ENCODE measurements at regions not wholly inside any gene's neighbourhood (a gene's known extent, or its start where the extent isn't known, plus 50 kb on each side); places are given as distances from the start of the nearest gene placed in this dataset.

GRCh38 chr12:13371367-13371766 is 174.8 kb downstream of the EMP1 start:
- POLR2A ChIA-PET = interaction anchor here (0.6 to 0.7 kb wide), 2 partner anchors 45 to 148 kb away, joined by 3 read pairs; no protein-coding TSS in a partner anchor
- intact Hi-C loops (cut with micrococcal nuclease; ENCODE audit: unreplicated experiment) = no loop called here
- no peak for DNase-seq (ENCODE audit: low spot score)
- TF ChIP-seq CTCF (conservative IDR thresholded peaks at IDR 0.05; ENCODE audit: low read length) (no peak), EZH2phosphoT487 (IDR thresholded peaks at IDR 0.05; ENCODE audit: borderline replicate concordance, low read depth, low read length) (no peak)
- Histone ChIP-seq H3K79me2 (ENCODE audit: insufficient read depth, low read depth, low read length) (no peaks in the 10 kb centered on the region), H3K9me2 (ENCODE audit: insufficient read depth, low read length) (no peaks in the 10 kb centered on the region), H3K4me3 (ENCODE audit: low read depth, low read length, poor library complexity, severe bottlenecking) (no peak overlapping the region), H3K27ac (ENCODE audit: low read depth, low read length, poor library complexity, severe bottlenecking) (no peak overlapping the region), H3K36me3 (ENCODE audit: insufficient read depth, low read length) (no peaks in the 10 kb centered on the region), H4K20me1 (ENCODE audit: insufficient read depth, low read length) (no peaks in the 10 kb centered on the region), H2AFZ (ENCODE audit: low read length) (no peak overlapping the region), H3K9me3 (ENCODE audit: low read length) (no peaks in the 10 kb centered on the region), H3K4me1 (ENCODE audit: insufficient read depth, low read length, poor library complexity, severe bottlenecking) (no peaks in the 10 kb centered on the region), H3K4me2 (ENCODE audit: low read length) (no peak overlapping the region)
- CTCF ChIA-PET (ENCODE audit: unreplicated experiment) = no interaction called here
- BruUV-seq (replicated peaks) = no TSS peak

DNA sequence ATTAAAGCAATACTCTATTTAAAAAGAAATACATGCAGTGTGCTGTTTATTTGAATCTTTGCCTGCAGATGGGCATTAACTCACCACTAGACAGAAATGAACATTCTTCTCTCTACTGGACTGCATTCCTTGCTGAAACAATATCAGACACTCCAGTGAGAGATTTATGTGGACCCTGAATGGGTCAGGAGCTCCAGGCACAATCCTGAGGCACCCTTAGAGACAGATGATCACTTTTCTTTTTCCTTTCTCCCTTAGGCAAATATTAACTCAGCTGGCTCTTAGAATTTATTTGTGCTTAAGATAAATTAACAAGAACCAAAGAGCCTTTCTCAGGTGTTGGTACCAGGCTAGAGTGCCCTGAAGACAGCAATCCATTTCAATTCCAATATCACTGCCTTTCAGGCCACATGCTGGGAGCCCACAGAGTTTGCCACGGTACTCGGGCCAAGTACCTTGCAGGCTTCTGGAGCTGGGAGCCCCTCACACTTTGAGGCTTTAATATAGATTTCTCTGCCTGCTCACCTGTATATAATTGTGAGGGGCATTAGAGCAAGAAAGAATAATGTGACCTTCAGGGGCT is 173.0 kb downstream of the EMP1 start:
- H3K79me2 ChIP-seq (ENCODE audit: insufficient read depth, low read depth, low read length) = no peaks in the 10 kb centered on the region
- no TSS peak for BruUV-seq (replicated peaks)
- no peak overlapping the region for H3K4me2 ChIP-seq (ENCODE audit: low read length)
- H3K27ac ChIP-seq (ENCODE audit: low read depth, low read length, poor library complexity, severe bottlenecking) = no peak overlapping the region
- H4K20me1 ChIP-seq (ENCODE audit: insufficient read depth, low read length) = no peaks in the 10 kb centered on the region
- no peaks in the 10 kb centered on the region for H3K9me3 ChIP-seq (ENCODE audit: low read length)
- no peak overlapping the region for H3K4me3 ChIP-seq (ENCODE audit: low read depth, low read length, poor library complexity, severe bottlenecking)
- H3K36me3 ChIP-seq (ENCODE audit: insufficient read depth, low read length) = no peaks in the 10 kb centered on the region
- no peak for TF ChIP-seq CTCF (conservative IDR thresholded peaks at IDR 0.05; ENCODE audit: low read length)
- no peak for TF ChIP-seq EZH2phosphoT487 (IDR thresholded peaks at IDR 0.05; ENCODE audit: borderline replicate concordance, low read depth, low read length)
- no peaks in the 10 kb centered on the region for H3K9me2 ChIP-seq (ENCODE audit: insufficient read depth, low read length)
- no peak for DNase-seq (ENCODE audit: low spot score)
- POLR2A ChIA-PET = interaction anchor here (0.6 kb wide), 1 partner anchor 168 kb away, joined by 3 read pairs; no protein-coding TSS in a partner anchor
- no peaks in the 10 kb centered on the region for H3K4me1 ChIP-seq (ENCODE audit: insufficient read depth, low read length, poor library complexity, severe bottlenecking)
- no peak overlapping the region for H2AFZ ChIP-seq (ENCODE audit: low read length)
- intact Hi-C loops (cut with micrococcal nuclease; ENCODE audit: unreplicated experiment) = loop anchor here (10.0 kb wide), 1 partner anchor 575 kb away; no protein-coding TSS in a partner anchor
- CTCF ChIA-PET (ENCODE audit: unreplicated experiment) = no interaction called here

DNA sequence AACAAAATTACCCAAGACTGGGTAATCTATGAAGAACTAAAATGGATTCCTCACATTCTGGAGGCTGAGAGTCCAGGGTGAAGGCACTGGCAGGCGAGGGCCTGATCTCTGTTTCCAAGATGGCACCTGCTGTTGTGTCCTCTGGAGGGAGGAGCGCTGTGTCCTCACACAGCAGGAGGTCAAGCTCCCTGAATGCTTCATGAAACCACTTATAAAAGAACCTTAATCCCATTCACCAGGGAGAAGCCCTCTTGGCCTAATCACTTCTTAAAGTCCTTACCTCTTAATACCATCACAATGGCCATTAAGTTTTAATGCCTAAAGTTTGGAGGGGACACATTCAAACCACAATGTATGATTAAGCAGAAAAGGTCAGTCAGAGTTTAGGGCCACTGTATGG is 172.4 kb downstream of the EMP1 start:
- DNase-seq (ENCODE audit: low spot score) = no peak
- no peaks in the 10 kb centered on the region for H3K9me2 ChIP-seq (ENCODE audit: insufficient read depth, low read length)
- no peak overlapping the region for H3K4me3 ChIP-seq (ENCODE audit: low read depth, low read length, poor library complexity, severe bottlenecking)
- no peak overlapping the region for H3K27ac ChIP-seq (ENCODE audit: low read depth, low read length, poor library complexity, severe bottlenecking)
- intact Hi-C loops (cut with micrococcal nuclease; ENCODE audit: unreplicated experiment) = loop anchor here (10.0 kb wide), 1 partner anchor 576 kb away; no protein-coding TSS in a partner anchor
- H3K36me3 ChIP-seq (ENCODE audit: insufficient read depth, low read length) = no peaks in the 10 kb centered on the region
- no peaks in the 10 kb centered on the region for H3K79me2 ChIP-seq (ENCODE audit: insufficient read depth, low read depth, low read length)
- H3K4me2 ChIP-seq (ENCODE audit: low read length) = no peak overlapping the region
- no peaks in the 10 kb centered on the region for H3K9me3 ChIP-seq (ENCODE audit: low read length)
- H3K4me1 ChIP-seq (ENCODE audit: insufficient read depth, low read length, poor library complexity, severe bottlenecking) = no peaks in the 10 kb centered on the region
- no TSS peak for BruUV-seq (replicated peaks)
- POLR2A ChIA-PET = no interaction called here
- H2AFZ ChIP-seq (ENCODE audit: low read length) = no peak overlapping the region
- TF ChIP-seq EZH2phosphoT487 (IDR thresholded peaks at IDR 0.05; ENCODE audit: borderline replicate concordance, low read depth, low read length) (no peak), CTCF (conservative IDR thresholded peaks at IDR 0.05; ENCODE audit: low read length) (no peak)
- CTCF ChIA-PET (ENCODE audit: unreplicated experiment) = no interaction called here
- H4K20me1 ChIP-seq (ENCODE audit: insufficient read depth, low read length) = no peaks in the 10 kb centered on the region
